GM20000 (cell line): ENCODE measurements at regions not wholly inside any gene's neighbourhood (a gene's known extent, or its start where the extent isn't known, plus 50 kb on each side); places are given as distances from the start of the nearest gene placed in this dataset.
"Not testable (repeated sequence)": the region's sequence is repeated elsewhere in the genome, so short reads cannot be mapped to it uniquely, and the experiment has no call there.

Experiments used
- DNase-seq: peaks from one replicate; pipeline ENCODE4 v3.0.0; 2012; ENCODE audit warnings: low spot score
- TF ChIP-seq, protein P1 (sequence below): IDR thresholded peaks from 2 replicates; pipeline ENCODE4 v1.5.1; 2012; ENCODE audit warnings: mild to moderate bottlenecking, control low read depth; ENCODE audit errors: extremely low read depth, missing control alignments

DNA sequence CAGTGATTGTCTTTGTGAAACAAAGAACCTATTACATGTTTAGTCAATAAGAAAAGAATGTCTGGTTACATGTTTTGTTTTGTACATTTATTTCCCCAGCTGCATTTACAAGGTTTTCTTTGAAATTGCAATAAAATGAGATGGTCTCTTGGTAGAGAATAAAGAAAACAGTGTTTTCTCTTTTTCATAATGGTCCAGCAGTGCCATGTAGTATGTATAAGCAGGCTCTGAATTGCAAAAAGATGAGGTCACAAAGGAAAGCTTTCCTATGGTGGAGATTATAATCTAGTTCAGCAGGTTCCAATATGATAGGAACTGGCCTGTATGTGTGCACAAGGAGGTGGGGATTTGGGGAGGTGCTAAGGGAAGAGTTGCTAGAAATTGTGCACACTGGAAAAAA is 1417.3 kb downstream of the STIM2 start:
- TF ChIP-seq, protein P1, sequence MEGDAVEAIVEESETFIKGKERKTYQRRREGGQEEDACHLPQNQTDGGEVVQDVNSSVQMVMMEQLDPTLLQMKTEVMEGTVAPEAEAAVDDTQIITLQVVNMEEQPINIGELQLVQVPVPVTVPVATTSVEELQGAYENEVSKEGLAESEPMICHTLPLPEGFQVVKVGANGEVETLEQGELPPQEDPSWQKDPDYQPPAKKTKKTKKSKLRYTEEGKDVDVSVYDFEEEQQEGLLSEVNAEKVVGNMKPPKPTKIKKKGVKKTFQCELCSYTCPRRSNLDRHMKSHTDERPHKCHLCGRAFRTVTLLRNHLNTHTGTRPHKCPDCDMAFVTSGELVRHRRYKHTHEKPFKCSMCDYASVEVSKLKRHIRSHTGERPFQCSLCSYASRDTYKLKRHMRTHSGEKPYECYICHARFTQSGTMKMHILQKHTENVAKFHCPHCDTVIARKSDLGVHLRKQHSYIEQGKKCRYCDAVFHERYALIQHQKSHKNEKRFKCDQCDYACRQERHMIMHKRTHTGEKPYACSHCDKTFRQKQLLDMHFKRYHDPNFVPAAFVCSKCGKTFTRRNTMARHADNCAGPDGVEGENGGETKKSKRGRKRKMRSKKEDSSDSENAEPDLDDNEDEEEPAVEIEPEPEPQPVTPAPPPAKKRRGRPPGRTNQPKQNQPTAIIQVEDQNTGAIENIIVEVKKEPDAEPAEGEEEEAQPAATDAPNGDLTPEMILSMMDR = no peak

DNA sequence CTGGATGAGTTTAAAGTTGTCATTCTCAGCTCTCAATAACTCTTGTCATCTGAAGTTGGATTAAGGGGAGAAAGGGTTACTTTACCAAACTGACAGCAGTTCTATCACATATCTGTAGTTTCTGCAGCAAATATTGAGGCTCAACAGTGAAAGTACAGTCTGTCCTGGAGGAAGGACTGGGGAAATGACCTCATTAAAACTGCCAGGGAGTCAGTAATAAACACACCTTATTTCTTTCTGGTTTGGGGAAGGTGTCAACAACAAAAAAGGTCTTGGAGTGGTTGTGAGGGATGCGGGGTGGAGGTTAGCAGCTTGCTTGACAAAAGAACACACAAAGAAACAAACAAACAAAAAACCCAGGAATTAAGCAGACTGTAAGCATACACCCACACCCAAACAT is 1418.0 kb downstream of the STIM2 start:
- TF ChIP-seq, protein P1 = no peak
- DNase-seq = no peak

More for the DNA sequence above, 1417.3 kb downstream of the STIM2 start:
- DNase-seq = no peak

DNA sequence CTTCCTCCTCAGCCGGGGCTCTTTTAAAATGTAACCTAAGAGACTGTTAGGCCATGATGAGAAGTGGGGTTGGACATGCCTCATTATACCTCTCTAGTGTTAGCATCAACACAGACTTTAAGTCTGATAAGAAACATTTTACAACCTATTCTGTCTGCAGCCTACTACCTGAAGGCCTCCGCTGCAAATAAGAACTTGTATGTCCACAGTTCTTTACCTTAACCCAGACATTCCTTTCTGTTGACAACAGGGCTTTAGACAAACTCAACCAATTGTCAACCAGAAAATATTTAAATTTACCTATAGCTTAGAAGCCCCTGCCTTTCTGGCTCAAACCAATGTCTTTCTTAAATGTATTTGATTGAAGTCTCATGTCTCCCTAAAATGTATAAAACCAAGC is 1418.6 kb downstream of the STIM2 start:
- DNase-seq = no peak
- TF ChIP-seq, protein P1 = no peak

DNA sequence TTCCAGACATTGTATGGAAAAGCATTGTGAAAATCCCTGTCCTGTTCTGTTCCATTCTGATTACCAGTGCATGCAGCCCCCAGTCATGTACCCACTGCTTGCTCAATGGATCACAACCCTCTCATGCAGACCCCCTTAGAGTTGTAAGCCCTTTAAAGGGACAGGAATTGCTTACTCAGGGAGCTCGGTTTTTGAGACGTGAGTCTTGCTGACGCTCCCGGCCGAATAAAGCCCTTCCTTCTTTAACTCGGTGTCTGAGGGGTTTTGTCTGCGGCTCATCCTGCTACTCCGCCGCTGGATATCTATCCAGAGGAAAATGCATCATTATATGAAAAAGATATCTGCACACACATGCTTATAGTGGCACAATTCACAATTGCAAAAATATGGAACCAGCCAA is 1425.6 kb downstream of the STIM2 start:
- DNase-seq = not testable (repeated sequence)

DNA sequence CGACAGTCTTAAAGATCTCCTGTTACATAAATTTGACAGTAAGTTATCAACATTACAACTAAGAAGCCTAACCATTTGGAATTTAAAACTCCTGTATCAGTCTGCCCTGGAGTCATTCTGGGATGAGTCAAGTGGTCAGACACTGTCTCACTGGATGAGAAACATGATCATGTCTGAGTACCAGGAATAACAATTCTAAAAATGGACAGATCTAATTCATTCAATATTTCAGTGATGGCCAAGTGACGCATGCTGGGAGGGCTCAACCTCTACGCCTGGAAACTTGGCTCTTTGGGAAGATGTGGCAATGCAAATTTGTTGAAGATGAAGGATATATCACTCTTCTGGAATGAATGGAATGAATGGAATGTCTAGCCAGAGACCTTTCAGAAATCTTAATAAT is 1427.2 kb downstream of the STIM2 start:
- TF ChIP-seq, protein P1 = no peak

DNA sequence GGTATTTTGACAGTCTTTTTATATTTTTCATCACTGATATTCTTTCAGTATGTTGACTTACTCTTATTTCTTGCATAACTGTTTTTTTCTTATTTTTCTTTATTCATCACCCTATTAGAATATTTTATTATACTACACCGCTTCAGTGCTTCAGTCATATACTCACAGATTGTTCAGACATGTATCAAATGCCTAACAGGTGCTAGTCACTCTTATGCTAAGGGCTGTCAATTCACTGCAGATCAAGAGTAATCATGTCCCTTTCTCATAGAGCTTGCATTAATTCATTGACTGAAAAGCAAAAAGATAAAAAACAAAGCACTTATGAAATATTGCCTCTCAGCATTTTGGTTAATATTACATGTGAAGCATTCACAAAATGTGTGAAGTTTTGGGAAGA is 1435.6 kb downstream of the STIM2 start:
- TF ChIP-seq, protein P1 = no peak
- DNase-seq = no peak

More for the DNA sequence above, 1427.2 kb downstream of the STIM2 start:
- DNase-seq = no peak

DNA sequence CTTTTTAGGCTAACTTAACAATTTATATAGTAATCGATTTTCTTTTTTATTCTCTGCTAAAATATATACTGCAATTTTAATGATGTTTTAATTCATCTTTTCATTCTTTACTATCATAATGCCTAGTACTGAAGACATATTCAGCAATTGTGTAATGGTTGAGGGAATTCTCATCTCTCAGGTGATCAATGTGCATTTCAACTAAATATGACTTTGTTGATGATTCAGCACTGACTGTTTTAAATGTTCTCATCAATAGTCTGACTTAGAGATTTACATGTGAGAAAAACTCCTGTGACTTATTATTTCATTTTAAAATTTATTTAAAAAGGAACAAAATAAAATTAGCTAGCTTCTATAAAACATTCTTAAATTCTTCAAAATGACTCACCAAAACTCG is 1450.3 kb downstream of the STIM2 start:
- TF ChIP-seq, protein P1 = no peak
- DNase-seq = no peak

DNA sequence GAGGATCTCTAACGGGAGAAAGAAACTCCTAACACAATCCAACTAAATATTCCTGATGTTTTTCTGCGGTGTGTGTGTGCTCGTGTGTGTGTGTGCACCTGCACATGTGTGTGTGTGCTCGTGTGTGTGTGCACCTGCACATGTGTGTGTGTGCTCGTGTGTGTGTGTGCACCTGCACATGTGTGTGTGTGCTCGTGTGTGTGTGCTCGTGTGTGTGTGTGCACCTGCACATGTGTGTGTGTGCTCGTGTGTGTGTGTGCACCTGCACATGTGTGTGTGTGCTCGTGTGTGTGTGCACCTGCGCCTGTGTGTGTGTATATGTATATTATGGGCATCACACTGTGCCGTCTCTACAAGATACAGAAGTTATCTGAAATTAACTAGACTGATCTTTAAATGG is 1451.9 kb downstream of the STIM2 start:
- DNase-seq = not testable (repeated sequence)
